ENCODE measurements at regions not wholly inside any gene's neighbourhood (a gene's known extent, or its start where the extent isn't known, plus 50 kb on each side); places are given as distances from the start of the nearest gene placed in this dataset.
A peak's percentile ranks its signal among the peaks of the same experiment; 100 is the strongest.

DNA sequence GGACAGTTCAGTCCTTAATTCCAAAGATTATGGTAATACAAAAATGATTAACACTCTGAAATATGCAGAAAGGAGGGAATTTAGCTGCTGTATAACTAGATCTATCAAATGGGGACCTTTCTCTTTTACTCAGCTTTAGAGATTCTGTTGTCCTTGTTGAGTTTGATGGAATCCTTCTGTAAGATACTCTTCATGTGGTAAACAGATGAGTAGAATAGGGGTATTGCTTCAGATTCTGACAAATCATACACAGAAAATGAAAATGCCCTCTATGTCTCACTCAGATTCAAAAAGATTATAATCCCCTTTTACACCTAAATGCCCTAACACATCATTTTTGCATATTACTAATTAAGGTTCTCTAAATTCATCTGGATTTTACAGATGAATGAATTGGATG, 50.7 kb downstream of the ARHGAP35 start:
- TF ChIP-seq Cebpa-rat (IDR thresholded peaks at IDR 0.05), result no peak
- H3K4me3 ChIP-seq, result no peak overlapping the region
- H3K4me2 ChIP-seq, result no peak overlapping the region
- H3K9ac ChIP-seq, result no peak overlapping the region
- no peaks in the 10 kb centered on the region for H3K27me3 ChIP-seq
- peaks cover 47 to 65% (median 58%) of the 10 kb centered on the region in 10 experiments for H3K4me1 ChIP-seq
- peaks cover 78 to 100% (median 94%) of the 10 kb centered on the region in 11 experiments for H4K20me1 ChIP-seq
- peaks cover 3 to 29% (median 16%) of the 10 kb centered on the region in 11 experiments; a peak in 17 of 22 replicates for H3K36me3 ChIP-seq
- H3K27ac ChIP-seq, result no peak overlapping the region
- peaks cover 0 to 16% (median 10%) of the 10 kb centered on the region in 11 experiments; a peak in 12 of 22 replicates for H3K9me3 ChIP-seq (replicated peaks in 1 of 11)

DNA sequence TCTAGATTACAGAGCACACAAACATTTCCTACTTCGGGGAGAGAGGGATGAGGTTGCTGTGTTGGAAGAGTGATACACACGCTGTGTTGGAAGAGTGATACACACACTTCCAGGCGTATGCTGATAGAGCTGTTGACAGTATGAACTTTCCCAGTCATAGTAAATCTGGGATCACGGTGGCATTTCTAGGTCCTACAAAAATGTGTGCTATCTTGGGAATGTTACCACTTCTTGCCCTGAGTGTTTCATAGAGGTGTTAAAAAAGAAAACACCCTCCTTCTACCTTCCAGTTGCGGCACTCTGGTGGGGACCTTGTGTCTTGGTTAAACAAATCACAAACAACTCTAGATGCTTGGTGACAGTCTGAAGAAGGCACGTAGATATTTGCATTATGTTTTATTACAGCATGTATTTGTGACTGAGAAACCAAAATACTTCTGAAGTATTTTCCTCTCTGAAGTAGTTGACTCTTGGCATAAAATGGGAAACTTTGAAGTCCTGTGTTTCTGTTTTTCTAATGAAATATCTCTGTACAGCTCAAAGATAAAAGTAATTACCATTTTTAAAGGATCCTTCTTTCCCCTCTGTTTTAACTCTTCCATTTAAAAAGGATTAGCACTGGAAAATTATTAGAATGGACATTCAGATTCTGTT, 52.5 kb downstream of the ARHGAP35 start:
- Histone ChIP-seq H3K4me2 (peak overlapping the region; percentile 3 to 80 (median 53); a peak in 19 of 22 replicates), H3K4me1 (peaks cover 47 to 78% (median 61%) of the 10 kb centered on the region in 10 experiments), H3K9me3 (replicated peaks in 1 of 11) (peaks cover 0 to 16% (median 10%) of the 10 kb centered on the region in 11 experiments; a peak in 12 of 22 replicates), H3K36me3 (peaks cover 5 to 42% (median 20%) of the 10 kb centered on the region in 11 experiments; a peak in 21 of 22 replicates), H3K27me3 (no peaks in the 10 kb centered on the region), H3K4me3 (no peak overlapping the region; a peak in 1 of 20 replicates), H4K20me1 (peaks cover 81 to 100% (median 97%) of the 10 kb centered on the region in 11 experiments), H3K27ac (peak overlapping the region in 9 of 11 experiments; percentile 20 to 66 (median 35); a peak in 17 of 22 replicates), H3K9ac (peak overlapping the region in 3 of 11 experiments; percentile 3 to 25 (median 23); a peak in 5 of 22 replicates)
- no peak for TF ChIP-seq Cebpa-rat (IDR thresholded peaks at IDR 0.05)

DNA sequence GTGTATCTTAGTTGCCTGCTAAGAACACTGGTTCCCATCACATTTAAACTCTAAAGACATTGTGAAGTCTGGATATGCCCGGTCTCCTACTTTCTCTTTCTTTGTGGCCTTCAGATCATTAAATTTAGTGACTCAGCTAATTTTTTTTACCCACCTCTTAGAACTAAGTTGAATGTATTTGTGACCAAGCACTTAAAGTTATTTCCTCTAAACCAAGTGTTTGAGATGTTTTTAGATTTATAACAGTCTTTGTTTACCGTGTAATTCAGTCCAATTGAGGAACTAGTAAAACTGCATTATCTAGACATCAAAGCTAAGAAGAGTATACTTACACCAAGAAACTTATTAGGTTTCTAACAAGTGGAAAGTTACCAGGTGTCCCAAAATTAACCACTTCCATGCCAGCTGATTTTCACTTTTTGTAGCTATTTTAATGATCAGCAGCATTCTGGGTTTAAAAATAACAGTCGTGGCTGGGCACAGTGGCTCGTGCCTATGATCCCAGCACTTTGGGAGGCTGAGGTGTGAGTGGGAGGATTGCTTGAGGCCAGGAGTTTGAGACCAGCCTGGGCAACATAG, 53.1 kb downstream of the ARHGAP35 start:
- peaks cover 80 to 100% (median 97%) of the 10 kb centered on the region in 11 experiments for H4K20me1 ChIP-seq
- H3K4me3 ChIP-seq, result no peak overlapping the region; a peak in 1 of 20 replicates
- no peaks in the 10 kb centered on the region for H3K27me3 ChIP-seq
- peak overlapping the region in 4 of 11 experiments; percentile 3 to 25 (median 14); a peak in 5 of 22 replicates for H3K9ac ChIP-seq
- peaks cover 0 to 16% (median 10%) of the 10 kb centered on the region in 11 experiments; a peak in 12 of 22 replicates for H3K9me3 ChIP-seq (replicated peaks in 1 of 11)
- H3K27ac ChIP-seq, result peak overlapping the region in 10 of 11 experiments; percentile 12 to 66 (median 34); a peak in 18 of 22 replicates
- H3K4me2 ChIP-seq, result peak overlapping the region; percentile 3 to 80 (median 53); a peak in 20 of 22 replicates
- TF ChIP-seq Cebpa-rat (IDR thresholded peaks at IDR 0.05), result no peak
- H3K4me1 ChIP-seq, result peaks cover 41 to 78% (median 59%) of the 10 kb centered on the region in 10 experiments
- H3K36me3 ChIP-seq, result peaks cover 11 to 48% (median 26%) of the 10 kb centered on the region in 11 experiments

DNA sequence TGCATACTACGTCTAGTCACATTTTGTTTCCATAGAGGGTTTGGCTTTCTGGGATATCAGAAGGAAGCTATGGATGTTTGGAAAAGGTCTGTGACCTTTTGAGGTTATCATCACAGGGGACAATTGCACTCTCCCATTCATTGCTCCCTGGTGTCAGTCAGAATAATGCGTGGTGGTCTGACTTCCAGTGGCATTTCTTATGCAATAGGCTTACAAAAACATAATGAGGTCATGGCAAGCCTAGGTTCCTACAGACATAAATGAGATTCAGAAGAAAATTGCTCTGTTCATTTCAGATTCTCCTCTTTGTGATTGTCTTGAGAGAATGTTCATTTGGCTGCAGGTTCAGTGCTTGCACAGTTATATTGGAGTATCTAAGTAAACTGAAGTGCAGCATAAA, 54.6 kb downstream of the ARHGAP35 start:
- H3K27ac ChIP-seq, result peak overlapping the region in 1 of 11 experiments; percentile 16; a peak in 1 of 22 replicates
- no peak overlapping the region for H3K9ac ChIP-seq
- 0 out of 22 replicates have a peak, but pooled peaks of 1 of the 11 experiments have one; percentile 16 for TF ChIP-seq Cebpa-rat (IDR thresholded peaks at IDR 0.05)
- no peaks in the 10 kb centered on the region for H3K27me3 ChIP-seq
- H3K9me3 ChIP-seq (replicated peaks in 1 of 11), result peaks cover 0 to 12% (median 8%) of the 10 kb centered on the region in 11 experiments; a peak in 12 of 22 replicates
- H3K4me3 ChIP-seq, result no peak overlapping the region
- peaks cover 81 to 100% (median 96%) of the 10 kb centered on the region in 11 experiments for H4K20me1 ChIP-seq
- peaks cover 22 to 51% (median 35%) of the 10 kb centered on the region in 11 experiments for H3K36me3 ChIP-seq
- peak overlapping the region; percentile 3 to 80 (median 53); a peak in 21 of 22 replicates for H3K4me2 ChIP-seq
- peaks cover 34 to 82% (median 51%) of the 10 kb centered on the region in 10 experiments for H3K4me1 ChIP-seq

DNA sequence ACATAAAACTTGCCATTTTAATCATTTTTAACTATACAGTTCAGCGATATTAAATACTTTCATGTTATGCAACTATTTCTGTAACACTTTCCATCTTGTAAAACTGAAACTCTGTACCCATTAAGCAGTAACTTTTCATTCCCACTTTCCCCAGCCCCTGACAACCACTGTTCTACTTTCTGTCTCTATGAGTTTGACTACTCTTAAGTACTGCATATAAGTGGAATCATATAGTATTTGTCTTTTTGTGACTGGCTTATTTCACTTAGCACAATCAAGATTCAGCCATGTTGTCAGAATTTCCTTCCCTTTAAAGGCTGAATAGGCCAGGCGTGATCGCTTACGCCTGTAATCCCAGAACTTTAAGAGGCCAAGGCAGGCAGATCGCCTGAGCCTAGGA, 56.2 kb downstream of the ARHGAP35 start:
- peak overlapping the region in 2 of 11 experiments; percentile 4 to 22; a peak in 1 of 22 replicates for H3K27ac ChIP-seq
- H3K9ac ChIP-seq, result no peak overlapping the region
- H3K4me2 ChIP-seq, result peak overlapping the region in 5 of 11 experiments; percentile 19 to 55 (median 24); a peak in 8 of 22 replicates
- H3K4me1 ChIP-seq, result peaks cover 34 to 80% (median 51%) of the 10 kb centered on the region in 10 experiments
- H3K27me3 ChIP-seq, result no peaks in the 10 kb centered on the region
- H4K20me1 ChIP-seq, result peaks cover 88 to 100% (median 96%) of the 10 kb centered on the region in 11 experiments
- H3K9me3 ChIP-seq (replicated peaks in 1 of 11), result no peaks in the 10 kb centered on the region
- H3K36me3 ChIP-seq, result peaks cover 38 to 56% (median 42%) of the 10 kb centered on the region in 11 experiments
- H3K4me3 ChIP-seq, result no peak overlapping the region
- TF ChIP-seq Cebpa-rat (IDR thresholded peaks at IDR 0.05), result no peak

DNA sequence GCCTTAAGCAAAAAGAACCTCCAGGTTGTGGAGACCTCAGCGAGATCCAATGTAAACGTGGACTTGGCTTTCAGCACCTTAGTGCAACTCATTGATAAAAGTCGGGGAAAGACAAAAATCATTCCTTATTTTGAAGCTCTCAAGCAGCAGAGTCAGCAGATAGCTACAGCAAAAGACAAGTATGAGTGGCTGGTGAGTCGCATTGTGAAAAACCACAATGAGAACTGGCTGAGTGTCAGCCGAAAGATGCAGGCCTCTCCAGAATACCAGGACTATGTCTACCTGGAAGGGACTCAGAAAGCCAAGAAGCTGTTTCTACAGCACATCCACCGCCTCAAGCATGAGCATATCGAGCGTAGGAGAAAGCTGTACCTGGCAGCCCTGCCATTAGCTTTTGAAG, 58.5 kb downstream of the ARHGAP35 start:
- H3K4me3 ChIP-seq, result no peak overlapping the region
- H3K9ac ChIP-seq, result peak overlapping the region in 1 of 11 experiments; percentile 20; a peak in 1 of 22 replicates
- peak overlapping the region in 3 of 11 experiments; percentile 14 to 57 (median 34); a peak in 5 of 22 replicates for H3K4me2 ChIP-seq
- peaks cover 27 to 70% (median 41%) of the 10 kb centered on the region in 10 experiments for H3K4me1 ChIP-seq
- peaks cover 51 to 79% (median 64%) of the 10 kb centered on the region in 11 experiments for H3K36me3 ChIP-seq
- H4K20me1 ChIP-seq, result peaks cover 83 to 100% (median 99%) of the 10 kb centered on the region in 11 experiments
- H3K27ac ChIP-seq, result no peak overlapping the region
- TF ChIP-seq Cebpa-rat (IDR thresholded peaks at IDR 0.05), result no peak
- H3K27me3 ChIP-seq, result no peaks in the 10 kb centered on the region
- no peaks in the 10 kb centered on the region for H3K9me3 ChIP-seq (replicated peaks in 1 of 11)

DNA sequence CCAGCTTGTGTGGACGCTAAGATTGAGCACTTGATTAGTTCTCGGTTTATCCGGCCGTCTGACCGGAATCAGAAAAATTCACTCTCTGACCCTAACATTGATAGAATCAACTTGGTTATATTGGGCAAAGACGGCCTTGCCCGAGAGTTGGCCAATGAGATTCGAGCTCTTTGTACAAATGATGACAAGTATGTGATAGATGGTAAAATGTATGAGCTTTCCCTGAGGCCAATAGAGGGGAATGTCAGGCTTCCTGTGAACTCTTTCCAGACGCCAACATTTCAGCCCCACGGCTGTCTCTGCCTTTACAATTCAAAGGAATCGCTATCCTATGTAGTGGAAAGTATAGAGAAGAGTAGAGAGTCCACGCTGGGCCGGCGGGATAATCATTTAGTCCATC, 59.6 kb downstream of the ARHGAP35 start:
- no peak overlapping the region for H3K4me3 ChIP-seq
- H4K20me1 ChIP-seq, result peaks cover 82 to 100% (median 99%) of the 10 kb centered on the region in 11 experiments; a peak in 21 of 22 replicates
- peaks cover 53 to 89% (median 71%) of the 10 kb centered on the region in 11 experiments for H3K36me3 ChIP-seq
- no peaks in the 10 kb centered on the region for H3K27me3 ChIP-seq
- no peak for TF ChIP-seq Cebpa-rat (IDR thresholded peaks at IDR 0.05)
- no peak overlapping the region for H3K9ac ChIP-seq
- peaks cover 27 to 70% (median 41%) of the 10 kb centered on the region in 10 experiments for H3K4me1 ChIP-seq
- no peaks in the 10 kb centered on the region for H3K9me3 ChIP-seq (replicated peaks in 1 of 11)
- H3K4me2 ChIP-seq, result no peak overlapping the region
- no peak overlapping the region for H3K27ac ChIP-seq

DNA sequence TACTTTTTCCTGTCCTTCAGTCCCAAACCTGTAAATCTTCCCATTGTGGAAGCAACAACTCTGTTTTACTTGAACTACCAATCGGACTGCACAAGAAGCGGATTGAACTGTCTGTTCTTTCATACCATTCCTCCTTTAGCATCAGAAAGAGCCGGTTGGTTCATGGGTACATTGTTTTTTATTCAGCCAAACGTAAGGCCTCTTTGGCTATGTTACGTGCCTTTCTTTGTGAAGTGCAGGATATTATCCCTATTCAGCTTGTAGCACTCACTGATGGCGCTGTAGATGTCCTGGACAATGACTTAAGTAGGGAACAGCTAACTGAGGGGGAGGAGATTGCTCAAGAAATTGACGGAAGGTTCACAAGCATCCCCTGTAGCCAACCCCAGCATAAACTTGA, 60.3 kb downstream of the ARHGAP35 start:
- Histone ChIP-seq H3K9ac (no peak overlapping the region), H3K4me2 (no peak overlapping the region), H3K36me3 (peaks cover 58 to 91% (median 70%) of the 10 kb centered on the region in 11 experiments), H3K9me3 (replicated peaks in 1 of 11) (no peaks in the 10 kb centered on the region), H3K4me1 (peaks cover 27 to 70% (median 41%) of the 10 kb centered on the region in 10 experiments), H3K27ac (no peak overlapping the region), H3K27me3 (no peaks in the 10 kb centered on the region), H3K4me3 (no peak overlapping the region), H4K20me1 (peaks cover 82 to 100% (median 99%) of the 10 kb centered on the region in 11 experiments; a peak in 21 of 22 replicates)
- TF ChIP-seq Cebpa-rat (IDR thresholded peaks at IDR 0.05), result no peak
